ENCODE measurements at regions not wholly inside any gene's neighbourhood (a gene's known extent, or its start where the extent isn't known, plus 50 kb on each side); places are given as distances from the start of the nearest gene placed in this dataset.

- TF ChIP-seq POLR2AphosphoS2 (conservative IDR thresholded peaks at IDR 0.05; ENCODE audit: low read length) (no peak), KDM1A (IDR thresholded peaks at IDR 0.05; ENCODE audit: low read depth) (no peak), PBX3 (IDR thresholded peaks at IDR 0.05) (no peak), EHMT2 (IDR thresholded peaks at IDR 0.05; ENCODE audit: low read depth) (no peak), HOXB5 (CRISPR knock-in tag; IDR thresholded peaks at IDR 0.05) (no peak), CBX8 (IDR thresholded peaks at IDR 0.05) (no peak), TP53 (CRISPR knock-in tag; IDR thresholded peaks at IDR 0.05) (no peak), EP300 (IDR thresholded peaks at IDR 0.05) (no peak), EHF (CRISPR knock-in tag; IDR thresholded peaks at IDR 0.05) (no peak), HMGXB4 (CRISPR knock-in tag; IDR thresholded peaks at IDR 0.05; ENCODE audit: borderline replicate concordance) (no peak), ZNF302 (CRISPR knock-in tag; IDR thresholded peaks at IDR 0.05) (no peak), BCL3 (IDR thresholded peaks at IDR 0.05) (no peak)
- Histone ChIP-seq H3K4me3 (no peak overlapping the region), H3K27ac (no peak overlapping the region), H3K4me2 (no peak overlapping the region), H3K9me3 (peaks cover 3% of the 10 kb centered on the region; the same call in 1 of the 3 replicates), H3K4me1 (no peaks in the 10 kb centered on the region)
- POLR2A ChIA-PET: no interaction called here
- ATAC-seq: no peak
- no peak for DNase-seq (ENCODE audit: low read depth in 1 of 2, low spot score in 1 of 2)
- WGBS (ENCODE audit: missing lambda C conversion rate): 45% methylated on average over 2 of the region's 2 CpGs
- FAIRE-seq: no peak
- CTCF ChIA-PET: no interaction called here
Observed at GRCh38 chr3:162278834-162279233, 782.2 kb downstream of the OTOL1 start.

GRCh38 chr3:162285259-162285658 is 788.7 kb downstream of the OTOL1 start:
- Histone ChIP-seq H3K9me3 (no peaks in the 10 kb centered on the region; the same call in 2 of the 3 replicates), H3K4me2 (no peak overlapping the region), H3K4me1 (peaks cover 11% of the 10 kb centered on the region), H3K4me3 (no peak overlapping the region), H3K27ac (0 out of 6 replicates have a peak overlapping the region, but pooled peaks of 1 of the 2 experiments have one; percentile 10)
- ATAC-seq: no peak
- no peak for FAIRE-seq
- ChIA-PET POLR2A (no interaction called here), CTCF (interaction anchor here (0.9 to 1.2 kb wide), 3 partner anchors 9 to 772 kb away, joined by 4 to 7 read pairs (median 4); no protein-coding TSS in a partner anchor)
- 67% methylated on average over 3 of the region's 3 CpGs for WGBS (ENCODE audit: missing lambda C conversion rate)
- DNase-seq (ENCODE audit: low read depth in 1 of 2, low spot score in 1 of 2): no peak
- TF ChIP-seq MAFK (IDR thresholded peaks at IDR 0.05; ENCODE audit: partially characterized antibody) (peak; percentile 13), MAX (IDR thresholded peaks at IDR 0.05) (no peak)

- peak overlapping the region in 1 of 2 experiments; percentile 49; a peak in 2 of 6 replicates for H3K27ac ChIP-seq
- peaks cover 11% of the 10 kb centered on the region for H3K4me1 ChIP-seq
- no peak overlapping the region for H3K4me2 ChIP-seq
- WGBS (ENCODE audit: missing lambda C conversion rate): 91% methylated on average over 2 of the region's 2 CpGs
- FAIRE-seq (no peak), DNase-seq (ENCODE audit: low read depth in 1 of 2, low spot score in 1 of 2) (no peak), ATAC-seq (no peak)
- H3K4me3 ChIP-seq: no peak overlapping the region
- ChIA-PET CTCF (no interaction called here), POLR2A (no interaction called here)
- TF ChIP-seq HOXB5 (CRISPR knock-in tag; IDR thresholded peaks at IDR 0.05) (no peak), MAFK (IDR thresholded peaks at IDR 0.05; ENCODE audit: partially characterized antibody) (no peak), JUNB (IDR thresholded peaks at IDR 0.05) (no peak), CBX8 (IDR thresholded peaks at IDR 0.05) (no peak), NPAS2 (CRISPR knock-in tag; IDR thresholded peaks at IDR 0.05; ENCODE audit: borderline replicate concordance) (no peak), HDAC2 (IDR thresholded peaks at IDR 0.05) (no peak), SMC3 (IDR thresholded peaks at IDR 0.05) (no peak), RNF2 (IDR thresholded peaks at IDR 0.05; ENCODE audit: borderline replicate concordance, low read depth) (no peak), E2F6 (IDR thresholded peaks at IDR 0.05; ENCODE audit: borderline replicate concordance, low read depth) (no peak), ESRRA (IDR thresholded peaks at IDR 0.05; ENCODE audit: borderline replicate concordance, low read length) (no peak)
- no peaks in the 10 kb centered on the region for H3K9me3 ChIP-seq
Observed at GRCh38 chr3:162287600-162287999, 791.0 kb downstream of the OTOL1 start.

Data from A549 (cell line).